Stimulated activated CD4-positive, alpha-beta T cell treated with anti-CD3 and anti-CD28 coated beads, Interleukin-15, amount 100 ng/mL, for 1 hour (primary cell): ENCODE measurements at regions not wholly inside any gene's neighbourhood (a gene's known extent, or its start where the extent isn't known, plus 50 kb on each side); places are given as distances from the start of the nearest gene placed in this dataset.

Experiments
- DNase-seq, 2 donors: peaks; one replicate each; pipeline ENCODE4 v3.0.0-alpha.2; 2020; ENCODE audit warnings: low read depth in 1 of 2, low spot score in 1 of 2

DNA sequence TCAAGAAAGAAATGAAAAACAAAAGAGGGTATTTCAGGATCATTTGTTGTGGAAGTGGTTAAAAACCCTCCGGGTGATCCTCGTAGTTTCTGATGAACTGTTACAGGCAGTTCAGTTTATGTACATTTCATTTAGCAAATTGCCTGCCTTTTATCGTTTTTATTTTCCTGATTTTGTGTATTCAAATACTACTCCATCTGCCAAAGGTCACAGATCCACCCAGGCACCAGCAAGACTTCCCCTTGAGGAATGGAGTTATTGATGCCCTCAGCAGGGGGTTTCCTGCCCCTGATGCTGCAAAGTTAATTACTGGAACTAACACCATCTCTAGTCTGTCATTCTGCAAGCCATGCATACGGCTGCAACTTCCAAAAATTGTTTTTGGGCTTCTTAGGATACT is 641.9 kb downstream of the SLC4A3 start:
- DNase-seq, result no peak

DNA sequence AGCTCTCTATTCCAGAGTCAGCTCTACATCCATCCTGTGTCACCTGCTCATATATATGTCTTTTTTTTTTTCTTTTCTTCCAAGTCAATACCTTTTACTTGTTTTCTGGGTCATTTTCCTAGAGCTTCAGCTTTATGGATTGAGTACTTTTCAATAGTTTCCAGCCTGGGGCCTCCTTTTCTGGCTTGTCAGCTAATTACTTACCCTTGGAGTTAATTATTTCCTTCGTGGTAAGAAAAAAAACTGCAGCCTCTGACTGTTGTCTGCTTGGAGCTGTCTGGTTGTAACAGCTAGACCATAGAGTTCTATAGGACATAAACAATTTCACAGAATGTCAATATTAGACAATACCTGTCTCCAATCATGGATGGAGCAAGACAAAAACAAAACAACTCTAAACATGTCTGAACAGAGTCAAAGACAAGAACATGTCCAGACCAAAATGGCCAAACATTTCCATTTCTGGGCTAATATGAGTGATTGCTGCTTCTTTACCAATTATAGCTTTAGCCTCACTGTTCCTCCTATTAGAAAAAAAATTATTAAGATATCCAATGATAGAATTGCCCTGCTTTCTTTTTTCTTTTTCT is 643.1 kb downstream of the SLC4A3 start:
- DNase-seq, result no peak

- no peak for DNase-seq
These were observed 645.2 kb downstream of the SLC4A3 start for GRCh38 chr2:220272656-220273055.

GRCh38 chr2:220273082-220273481 is 645.7 kb downstream of the SLC4A3 start:
- no peak for DNase-seq

DNA sequence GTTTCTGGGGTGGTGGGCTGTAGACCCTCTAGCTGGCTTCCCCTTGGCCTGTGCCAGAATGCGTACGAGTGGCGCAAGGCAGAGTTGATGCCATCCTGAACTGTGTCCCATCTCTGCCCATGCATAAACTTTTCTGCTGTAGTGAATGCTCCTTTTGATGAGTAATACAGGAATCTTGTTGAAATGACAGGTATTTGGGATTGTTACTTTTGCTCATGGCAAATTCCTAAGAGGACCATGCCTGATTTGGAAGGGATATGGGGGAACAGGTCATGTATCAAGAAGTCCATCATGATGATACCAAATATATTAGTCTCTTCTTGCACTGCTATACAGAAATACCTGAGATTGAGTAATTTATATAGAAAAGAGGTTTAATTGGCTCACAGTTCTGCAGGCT is 648.0 kb downstream of the SLC4A3 start:
- DNase-seq, result no peak

DNA sequence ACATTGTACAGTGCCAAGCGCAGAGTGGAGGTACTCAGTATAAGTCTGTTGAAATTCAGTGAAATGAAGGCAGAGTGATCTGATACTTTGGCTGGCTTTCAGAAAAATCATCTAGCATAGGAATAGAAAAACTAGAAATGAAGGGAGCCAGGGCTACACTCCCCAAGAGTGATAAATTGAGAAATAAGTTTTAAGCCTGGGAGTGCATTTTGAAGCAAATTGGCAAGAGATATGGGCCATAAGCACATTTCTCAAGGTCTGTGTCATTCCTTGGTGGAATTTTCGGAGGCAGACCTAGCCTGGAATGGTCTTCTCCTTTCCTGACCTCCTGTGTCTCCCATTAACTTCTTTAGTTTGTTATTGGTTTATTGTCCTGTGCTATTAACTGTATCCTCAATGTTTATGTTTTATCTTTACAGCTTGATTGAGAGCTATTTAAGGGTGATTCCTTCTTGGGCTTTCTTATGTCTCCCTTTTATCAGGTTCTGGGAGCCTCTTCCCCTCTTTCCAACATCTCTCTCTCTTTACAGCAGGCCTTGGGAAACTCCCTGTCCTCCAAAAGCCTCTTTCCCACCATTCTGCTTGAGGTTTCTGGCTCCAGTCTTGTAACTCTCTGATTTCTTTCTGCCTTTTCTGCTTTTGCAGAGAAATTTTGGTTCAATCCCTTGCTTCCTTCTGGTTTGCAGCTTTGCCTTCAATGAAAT is 649.5 kb downstream of the SLC4A3 start:
- no peak for DNase-seq

- no peak for DNase-seq
These were observed 650.1 kb downstream of the SLC4A3 start for GRCh38 chr2:220277445-220277975.

GRCh38 chr2:220278022-220278421 is 650.6 kb downstream of the SLC4A3 start:
- no peak for DNase-seq

DNA sequence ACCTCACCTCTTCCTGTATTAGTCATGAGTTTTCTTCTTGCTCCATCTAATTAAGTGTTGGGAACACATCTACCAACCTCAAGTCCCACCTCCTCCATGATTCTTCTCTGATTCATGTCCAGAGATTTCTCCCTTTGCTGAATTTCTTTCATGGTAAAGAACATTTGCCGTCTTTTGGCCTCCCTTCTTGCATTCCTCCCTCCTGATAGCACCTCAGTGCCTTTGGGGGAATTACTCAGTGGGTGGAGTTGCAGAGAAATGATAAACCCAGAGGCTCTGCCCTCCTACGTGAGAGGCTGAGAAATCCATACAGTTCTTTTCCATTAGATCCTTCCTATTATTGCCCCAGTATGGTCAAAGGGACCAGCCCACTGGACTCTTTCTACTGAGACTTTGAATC is 651.9 kb downstream of the SLC4A3 start:
- no peak for DNase-seq

- DNase-seq, result no peak
These were observed 652.4 kb downstream of the SLC4A3 start for GRCh38 chr2:220279840-220280239.

DNA sequence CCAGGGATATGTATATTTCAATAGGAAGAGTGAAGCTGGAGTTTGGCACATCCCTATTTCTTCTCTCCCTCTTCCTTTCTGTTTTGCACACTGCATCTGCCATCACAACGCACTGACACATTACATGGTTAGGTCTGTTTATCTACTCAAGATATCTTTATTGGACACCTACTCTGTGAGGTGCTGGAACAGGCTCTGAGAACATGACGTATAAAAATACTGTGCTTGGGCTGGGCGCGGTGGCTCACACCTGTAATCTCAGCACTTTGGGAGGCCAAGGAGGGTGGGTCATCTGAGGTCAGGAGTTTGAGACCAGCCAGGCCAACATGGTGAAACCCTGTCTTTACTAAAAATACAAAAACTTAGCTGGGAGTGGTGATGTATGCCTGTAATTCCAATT is 653.3 kb downstream of the SLC4A3 start:
- no peak for DNase-seq

DNA sequence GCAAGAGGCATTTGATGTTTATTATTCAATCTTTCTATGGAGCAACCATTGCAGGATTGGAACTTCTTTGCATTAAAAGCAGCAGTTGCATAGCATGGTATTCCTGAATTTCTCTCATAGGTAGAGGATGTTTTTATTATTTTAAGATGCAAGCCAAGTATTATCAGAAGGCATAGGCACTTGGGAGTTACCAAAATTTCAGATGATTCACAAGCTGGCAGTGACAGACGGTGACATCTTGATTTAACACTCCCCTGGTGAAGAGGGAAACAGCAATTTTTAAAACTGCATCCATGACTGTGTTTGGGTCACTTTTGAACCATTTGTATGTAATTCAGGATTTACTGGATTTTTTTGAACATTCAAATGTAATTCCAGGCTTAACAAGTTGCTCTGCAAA is 654.3 kb downstream of the SLC4A3 start:
- no peak for DNase-seq

DNA sequence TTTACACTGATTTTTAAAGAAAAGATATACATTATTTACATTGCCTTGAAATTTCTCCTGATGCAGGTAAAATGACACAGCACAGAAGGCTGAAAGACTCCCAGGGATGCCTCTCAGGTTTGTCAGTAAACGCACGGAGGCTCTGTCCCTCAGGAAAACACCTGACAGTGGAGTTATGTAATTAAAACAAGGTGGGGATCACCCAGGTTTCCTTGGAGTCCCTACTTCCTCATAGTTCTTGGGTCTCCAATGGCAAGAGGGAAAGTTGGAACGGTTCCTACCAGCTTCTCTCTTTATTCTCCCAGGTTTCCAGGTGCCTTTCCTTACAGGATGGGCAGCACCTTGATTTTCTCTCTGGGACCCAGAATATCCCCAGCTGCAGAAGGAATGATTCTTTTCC is 654.8 kb downstream of the SLC4A3 start:
- DNase-seq, result no peak

GRCh38 chr2:220293966-220294365 is 666.5 kb downstream of the SLC4A3 start:
- DNase-seq, result no peak

DNA sequence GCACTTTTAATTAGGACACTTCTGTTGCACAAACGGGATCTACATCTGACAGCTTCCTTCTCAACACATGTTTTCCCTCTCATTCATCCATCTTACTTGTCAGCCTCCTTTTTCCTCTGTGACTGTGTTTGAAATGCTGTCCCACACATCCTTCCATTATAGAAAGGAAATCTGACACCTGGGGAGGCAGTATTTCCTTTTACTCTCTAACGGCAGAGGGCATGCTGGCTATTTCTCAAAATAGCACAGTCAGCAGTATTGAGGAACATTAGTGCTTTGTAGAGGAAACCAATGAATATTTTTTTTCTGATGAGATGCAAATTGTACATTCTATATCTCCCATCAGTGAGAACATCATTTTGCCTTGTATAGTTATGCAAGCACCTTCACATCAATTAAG is 668.7 kb downstream of the SLC4A3 start:
- no peak for DNase-seq

DNA sequence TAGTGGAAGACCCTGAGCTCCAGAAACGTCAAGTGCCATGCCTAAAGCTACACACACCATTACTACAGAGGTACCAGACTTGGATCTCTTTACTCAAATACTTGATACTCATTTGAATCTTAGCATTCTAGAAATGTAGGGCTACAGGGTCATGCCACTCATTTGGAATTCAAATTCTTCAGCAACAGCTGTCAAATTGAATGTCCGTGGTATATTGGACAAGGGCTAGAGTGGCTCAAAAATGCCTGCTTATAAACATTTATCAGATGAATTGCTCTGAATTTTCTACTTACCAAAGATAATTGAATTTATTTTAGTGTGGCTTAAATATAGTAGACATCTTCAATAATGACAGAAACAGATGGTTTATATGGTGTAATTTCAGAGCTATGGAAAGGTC is 669.7 kb downstream of the SLC4A3 start:
- DNase-seq, result no peak

DNA sequence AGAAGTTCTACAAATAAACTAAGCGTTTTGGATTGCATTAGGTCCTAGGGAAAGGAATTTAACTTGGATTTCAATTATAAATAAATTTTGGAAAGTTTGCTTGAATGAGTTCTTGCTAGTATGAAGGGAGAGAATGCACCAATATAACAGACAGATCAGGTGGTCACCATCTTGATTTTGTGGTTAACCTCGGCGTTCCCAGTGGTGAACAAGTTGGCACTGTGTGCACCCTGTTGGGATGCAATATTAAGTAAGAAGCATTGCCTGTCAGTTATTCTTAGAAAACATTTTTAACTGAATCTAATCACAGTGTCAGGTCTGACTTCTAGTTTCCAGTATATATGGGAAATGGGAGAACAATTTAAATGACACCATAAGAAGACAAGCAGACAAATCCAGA is 673.4 kb downstream of the SLC4A3 start:
- DNase-seq, result no peak

DNA sequence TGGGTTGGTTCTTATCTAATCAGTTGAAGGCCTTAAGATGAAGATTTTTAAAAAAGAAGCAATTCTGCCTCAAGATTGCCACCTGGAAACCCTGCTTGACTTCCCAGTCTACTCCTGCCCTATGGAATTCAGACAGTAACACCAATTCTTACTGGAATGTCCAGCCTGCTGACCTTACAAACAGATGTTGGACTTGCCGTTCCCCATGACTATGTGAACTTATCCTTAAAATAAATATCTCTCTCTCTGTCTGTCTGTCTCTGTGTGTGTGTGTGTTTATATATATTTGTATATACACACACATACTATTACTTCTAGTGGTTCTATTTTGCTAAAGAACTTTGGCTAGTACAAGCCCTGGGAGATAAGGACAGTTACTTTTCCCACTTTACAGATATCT is 675.3 kb downstream of the SLC4A3 start:
- DNase-seq, result no peak

GRCh38 chr2:220309215-220309614 is 681.8 kb downstream of the SLC4A3 start:
- DNase-seq, result no peak

- DNase-seq, result no peak
These were observed 683.0 kb downstream of the SLC4A3 start for GRCh38 chr2:220310451-220310861.

DNA sequence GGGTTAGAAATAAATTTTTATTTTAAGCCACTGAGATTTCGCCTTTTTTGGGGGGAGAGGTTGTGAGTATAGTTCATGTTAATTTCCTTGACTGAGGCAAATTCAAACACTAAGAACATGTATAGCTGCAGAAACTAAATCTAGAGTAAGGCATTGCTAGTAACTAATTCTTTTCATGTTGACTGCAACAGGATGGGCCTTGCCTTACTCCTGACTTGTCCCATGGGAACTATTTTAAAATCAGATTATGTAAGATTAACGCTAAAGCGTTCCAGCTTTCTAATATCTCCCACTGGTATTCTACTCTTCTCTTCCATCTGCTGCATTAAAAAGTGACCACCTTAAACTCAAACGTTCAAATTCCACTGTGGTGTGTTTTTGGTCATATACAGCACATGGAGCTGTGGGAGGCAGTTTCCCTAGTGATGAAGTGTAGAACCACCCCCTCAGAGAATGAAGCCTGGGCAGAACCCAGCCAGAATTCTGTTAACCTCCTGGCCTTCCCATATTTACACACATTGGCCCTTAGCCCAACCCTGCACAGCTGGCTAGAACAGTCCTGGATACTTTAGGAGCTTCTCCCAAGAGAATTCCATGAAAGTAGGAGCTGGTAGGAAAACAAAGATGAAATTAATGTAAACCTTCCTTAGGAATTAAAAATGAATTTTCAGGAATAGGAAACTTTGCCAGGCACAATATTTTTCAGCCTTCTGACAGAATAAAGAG is 687.8 kb downstream of the SLC4A3 start:
- no peak for DNase-seq

GRCh38 chr2:220318037-220318436 is 690.6 kb downstream of the SLC4A3 start:
- DNase-seq, result no peak
